ENCODE measurements at regions not wholly inside any gene's neighbourhood (a gene's known extent, or its start where the extent isn't known, plus 50 kb on each side); places are given as distances from the start of the nearest gene placed in this dataset.

GRCh38 chr15:93382200-93382820 is 293.3 kb upstream of the RGMA start:
- no peak for TF ChIP-seq POLR2AphosphoS5 (IDR thresholded peaks at IDR 0.05; ENCODE audit: low read depth, low read length)
- TF ChIP-seq TAF1 (IDR thresholded peaks at IDR 0.05; ENCODE audit: borderline replicate concordance, low read depth, low read length), result no peak
- TF ChIP-seq POLR2A (IDR thresholded peaks at IDR 0.05; ENCODE audit: low read depth, low read length), result no peak
- FAIRE-seq, result no peak
- no peak for DNase-seq (ENCODE audit: insufficient read length)

- no peak for FAIRE-seq
- DNase-seq (ENCODE audit: insufficient read length), result no peak
- no peak for TF ChIP-seq POLR2A (IDR thresholded peaks at IDR 0.05; ENCODE audit: low read depth, low read length)
- TF ChIP-seq TAF1 (IDR thresholded peaks at IDR 0.05; ENCODE audit: borderline replicate concordance, low read depth, low read length), result no peak
Observed at GRCh38 chr15:93378558-93378957, 289.5 kb upstream of the RGMA start.

- TF ChIP-seq POLR2A (IDR thresholded peaks at IDR 0.05; ENCODE audit: low read depth, low read length) (no peak), TAF1 (IDR thresholded peaks at IDR 0.05; ENCODE audit: borderline replicate concordance, low read depth, low read length) (no peak), POLR2AphosphoS5 (IDR thresholded peaks at IDR 0.05; ENCODE audit: low read depth, low read length) (no peak)
- DNase-seq (ENCODE audit: insufficient read length), result no peak
- FAIRE-seq, result no peak
Observed at GRCh38 chr15:93372865-93373223, 283.8 kb upstream of the RGMA start.

- FAIRE-seq (no peak), DNase-seq (ENCODE audit: insufficient read length) (no peak)
- no peak for TF ChIP-seq TAF1 (IDR thresholded peaks at IDR 0.05; ENCODE audit: borderline replicate concordance, low read depth, low read length)
- TF ChIP-seq POLR2AphosphoS5 (IDR thresholded peaks at IDR 0.05; ENCODE audit: low read depth, low read length), result no peak
- no peak for TF ChIP-seq POLR2A (IDR thresholded peaks at IDR 0.05; ENCODE audit: low read depth, low read length)
Observed at GRCh38 chr15:93372208-93372864, 283.3 kb upstream of the RGMA start.

- DNase-seq (ENCODE audit: insufficient read length) (no peak), FAIRE-seq (no peak)
- TF ChIP-seq POLR2AphosphoS5 (IDR thresholded peaks at IDR 0.05; ENCODE audit: low read depth, low read length) (no peak), POLR2A (IDR thresholded peaks at IDR 0.05; ENCODE audit: low read depth, low read length) (no peak), TAF1 (IDR thresholded peaks at IDR 0.05; ENCODE audit: borderline replicate concordance, low read depth, low read length) (no peak)
Observed at GRCh38 chr15:93366387-93367100, 277.5 kb upstream of the RGMA start.

GRCh38 chr15:93362821-93363220 is 273.8 kb upstream of the RGMA start:
- DNase-seq (ENCODE audit: insufficient read length) (no peak), FAIRE-seq (no peak)
- TF ChIP-seq TAF1 (IDR thresholded peaks at IDR 0.05; ENCODE audit: borderline replicate concordance, low read depth, low read length) (no peak), POLR2A (IDR thresholded peaks at IDR 0.05; ENCODE audit: low read depth, low read length) (no peak), POLR2AphosphoS5 (IDR thresholded peaks at IDR 0.05; ENCODE audit: low read depth, low read length) (no peak)

GRCh38 chr15:93362203-93362602 is 273.2 kb upstream of the RGMA start:
- DNase-seq (ENCODE audit: insufficient read length) (no peak), FAIRE-seq (no peak)
- TF ChIP-seq POLR2A (IDR thresholded peaks at IDR 0.05; ENCODE audit: low read depth, low read length), result no peak

GRCh38 chr15:93361703-93362102 is 272.7 kb upstream of the RGMA start:
- no peak for FAIRE-seq
- no peak for DNase-seq (ENCODE audit: insufficient read length)

GRCh38 chr15:93360976-93361375 is 272.0 kb upstream of the RGMA start:
- DNase-seq (ENCODE audit: insufficient read length) (no peak), FAIRE-seq (no peak)
- TF ChIP-seq POLR2A (IDR thresholded peaks at IDR 0.05; ENCODE audit: low read depth, low read length) (no peak), TAF1 (IDR thresholded peaks at IDR 0.05; ENCODE audit: borderline replicate concordance, low read depth, low read length) (no peak), POLR2AphosphoS5 (IDR thresholded peaks at IDR 0.05; ENCODE audit: low read depth, low read length) (no peak)

More at GRCh38 chr15:93361703-93362102, 272.7 kb upstream of the RGMA start:
- TF ChIP-seq POLR2AphosphoS5 (IDR thresholded peaks at IDR 0.05; ENCODE audit: low read depth, low read length) (no peak), POLR2A (IDR thresholded peaks at IDR 0.05; ENCODE audit: low read depth, low read length) (no peak), TAF1 (IDR thresholded peaks at IDR 0.05; ENCODE audit: borderline replicate concordance, low read depth, low read length) (no peak)

GRCh38 chr15:93360318-93360717 is 271.3 kb upstream of the RGMA start:
- TF ChIP-seq TAF1 (IDR thresholded peaks at IDR 0.05; ENCODE audit: borderline replicate concordance, low read depth, low read length), result no peak
- no peak for TF ChIP-seq POLR2AphosphoS5 (IDR thresholded peaks at IDR 0.05; ENCODE audit: low read depth, low read length)
- TF ChIP-seq POLR2A (IDR thresholded peaks at IDR 0.05; ENCODE audit: low read depth, low read length), result no peak
- FAIRE-seq, result no peak
- no peak for DNase-seq (ENCODE audit: insufficient read length)

- TF ChIP-seq POLR2AphosphoS5 (IDR thresholded peaks at IDR 0.05; ENCODE audit: low read depth, low read length) (no peak), POLR2A (IDR thresholded peaks at IDR 0.05; ENCODE audit: low read depth, low read length) (no peak)
- DNase-seq (ENCODE audit: insufficient read length), result no peak
- no peak for FAIRE-seq
Observed at GRCh38 chr15:93359425-93360131, 270.6 kb upstream of the RGMA start.

- no peak for DNase-seq (ENCODE audit: insufficient read length)
- TF ChIP-seq TAF1 (IDR thresholded peaks at IDR 0.05; ENCODE audit: borderline replicate concordance, low read depth, low read length) (no peak), POLR2A (IDR thresholded peaks at IDR 0.05; ENCODE audit: low read depth, low read length) (no peak), POLR2AphosphoS5 (IDR thresholded peaks at IDR 0.05; ENCODE audit: low read depth, low read length) (no peak)
- FAIRE-seq, result no peak
Observed at GRCh38 chr15:93359060-93359408, 270.0 kb upstream of the RGMA start.
